Suprapubic skin (tissue), 4 donors: ENCODE measurements at regions not wholly inside any gene's neighbourhood (a gene's known extent, or its start where the extent isn't known, plus 50 kb on each side); places are given as distances from the start of the nearest gene placed in this dataset.
A peak's percentile ranks its signal among the peaks of the same experiment; 100 is the strongest.

Experiments
- DNase-seq, 2 donors: peaks; one replicate each; pipeline ENCODE4 v3.0.0-alpha.2; 2019; ENCODE audit warnings: low spot score in 2 of 2
- H3K27ac ChIP-seq: fragments of 200-600 bp; sonication (generic); one replicate; pipeline ENCODE4 v1.5.1; 2019
- H3K27me3 ChIP-seq: fragments of 200-600 bp; sonication (generic); one replicate; pipeline ENCODE4 v1.5.1; 2019
- H3K36me3 ChIP-seq: fragments of 200-600 bp; sonication (generic); one replicate; pipeline ENCODE4 v1.5.1; 2019
- H3K4me1 ChIP-seq: fragments of 200-600 bp; sonication (generic); one replicate; pipeline ENCODE4 v1.5.1; 2019
- H3K4me3 ChIP-seq: fragments of 200-600 bp; sonication (generic); one replicate; pipeline ENCODE4 v1.5.1; 2019; ENCODE audit warnings: mild to moderate bottlenecking
- H3K9me3 ChIP-seq: fragments of 200-600 bp; sonication (generic); one replicate; pipeline ENCODE4 v1.5.1; 2019
- EP300 ChIP-seq: sonication (generic); formaldehyde crosslinking; IDR thresholded peaks from one replicate; pipeline ENCODE4 v1.6.1; 2017; ENCODE audit warnings: antibody characterized with exemption
- POLR2A ChIP-seq, 2 donors: fragments of 450-650 bp; IDR thresholded peaks; one replicate each; pipeline ENCODE4 v1.6.1; 2017; ENCODE audit warnings: antibody characterized with exemption in 2 of 2, mild to moderate bottlenecking in 2 of 2, moderate library complexity in 2 of 2
- POLR2AphosphoS5 ChIP-seq, 3 donors: sonication (generic); formaldehyde crosslinking; IDR thresholded peaks; one replicate each; pipeline ENCODE4 v1.6.1; 2017; ENCODE audit warnings: antibody characterized with exemption in 3 of 3
- WGBS: methylation state at CpG from one replicate; pipeline ENCODE4 v1.1.5; 2018; 5-methylcytosine and 5-hydroxymethylcytosine counted together
- TF ChIP-seq, protein P1 (sequence below), 2 donors: fragments of 200-600 bp in 1 of 2; fragments of 450-650 bp in 1 of 2; sonication (generic) in 1 of 2; IDR thresholded peaks; one replicate each; pipeline ENCODE4 v1.5.1; 2016 to 2019; ENCODE audit warnings: antibody characterized with exemption in 2 of 2, mild to moderate bottlenecking in 1 of 2, moderate library complexity in 1 of 2

GRCh38 chr5:15007646-15008045, 136.1 kb upstream of the ANKH start:
- peak overlapping the region; percentile 70 for H3K27ac ChIP-seq
- TF ChIP-seq, protein P1, sequence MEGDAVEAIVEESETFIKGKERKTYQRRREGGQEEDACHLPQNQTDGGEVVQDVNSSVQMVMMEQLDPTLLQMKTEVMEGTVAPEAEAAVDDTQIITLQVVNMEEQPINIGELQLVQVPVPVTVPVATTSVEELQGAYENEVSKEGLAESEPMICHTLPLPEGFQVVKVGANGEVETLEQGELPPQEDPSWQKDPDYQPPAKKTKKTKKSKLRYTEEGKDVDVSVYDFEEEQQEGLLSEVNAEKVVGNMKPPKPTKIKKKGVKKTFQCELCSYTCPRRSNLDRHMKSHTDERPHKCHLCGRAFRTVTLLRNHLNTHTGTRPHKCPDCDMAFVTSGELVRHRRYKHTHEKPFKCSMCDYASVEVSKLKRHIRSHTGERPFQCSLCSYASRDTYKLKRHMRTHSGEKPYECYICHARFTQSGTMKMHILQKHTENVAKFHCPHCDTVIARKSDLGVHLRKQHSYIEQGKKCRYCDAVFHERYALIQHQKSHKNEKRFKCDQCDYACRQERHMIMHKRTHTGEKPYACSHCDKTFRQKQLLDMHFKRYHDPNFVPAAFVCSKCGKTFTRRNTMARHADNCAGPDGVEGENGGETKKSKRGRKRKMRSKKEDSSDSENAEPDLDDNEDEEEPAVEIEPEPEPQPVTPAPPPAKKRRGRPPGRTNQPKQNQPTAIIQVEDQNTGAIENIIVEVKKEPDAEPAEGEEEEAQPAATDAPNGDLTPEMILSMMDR (IDR thresholded peaks at IDR 0.05) = no peak
- TF ChIP-seq POLR2A (IDR thresholded peaks at IDR 0.05) = no peak
- no peak for TF ChIP-seq POLR2AphosphoS5 (IDR thresholded peaks at IDR 0.05)
- TF ChIP-seq EP300 = no peak

DNA sequence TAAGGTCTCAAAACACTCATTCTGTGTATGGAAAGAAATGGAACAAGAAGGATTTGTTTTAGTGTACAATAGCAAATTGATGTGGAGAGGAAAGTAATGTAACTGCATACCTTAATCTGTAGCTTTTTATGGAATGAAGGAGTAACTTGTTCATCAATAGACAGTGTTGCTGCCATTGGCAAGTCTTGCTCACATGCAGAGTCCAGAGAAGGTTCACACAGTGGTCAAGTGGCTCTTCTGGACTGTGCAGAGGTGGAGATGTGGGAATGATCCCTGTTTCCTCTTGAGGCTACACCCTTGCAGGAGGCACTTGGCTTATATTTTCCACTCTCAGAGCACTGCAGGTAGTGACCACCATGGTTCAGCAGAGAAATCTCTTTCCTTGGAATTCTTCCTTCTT, 132.9 kb upstream of the ANKH start:
- H3K27ac ChIP-seq = no peak overlapping the region
- H3K4me1 ChIP-seq = peaks cover 29% of the 10 kb centered on the region
- no peaks in the 10 kb centered on the region for H3K9me3 ChIP-seq
- no peak overlapping the region for H3K4me3 ChIP-seq
- no peak for DNase-seq
- no peaks in the 10 kb centered on the region for H3K27me3 ChIP-seq
- H3K36me3 ChIP-seq = no peaks in the 10 kb centered on the region
- TF ChIP-seq, protein P1 (IDR thresholded peaks at IDR 0.05) = no peak
- TF ChIP-seq POLR2AphosphoS5 (IDR thresholded peaks at IDR 0.05) (no peak), POLR2A (IDR thresholded peaks at IDR 0.05) (no peak), EP300 (no peak)

More at GRCh38 chr5:15007646-15008045, 136.1 kb upstream of the ANKH start:
- WGBS = 34% methylated on average over 4 of the region's 4 CpGs
- Histone ChIP-seq H3K36me3 (no peaks in the 10 kb centered on the region), H3K4me1 (peaks cover 36% of the 10 kb centered on the region), H3K27me3 (no peaks in the 10 kb centered on the region), H3K4me3 (no peak overlapping the region), H3K9me3 (no peaks in the 10 kb centered on the region)
- DNase-seq = no peak

GRCh38 chr5:15003511-15003920, 131.9 kb upstream of the ANKH start:
- Histone ChIP-seq H3K4me3 (no peak overlapping the region), H3K36me3 (no peaks in the 10 kb centered on the region), H3K4me1 (peaks cover 19% of the 10 kb centered on the region), H3K27me3 (no peaks in the 10 kb centered on the region), H3K27ac (no peak overlapping the region), H3K9me3 (no peaks in the 10 kb centered on the region)
- 48% methylated on average over 4 of the region's 4 CpGs for WGBS
- TF ChIP-seq POLR2AphosphoS5 (IDR thresholded peaks at IDR 0.05) = no peak
- TF ChIP-seq, protein P1 (IDR thresholded peaks at IDR 0.05) = peak; percentile 80 to 83
- DNase-seq = peak in 1 of 2 donors; percentile 67

DNA sequence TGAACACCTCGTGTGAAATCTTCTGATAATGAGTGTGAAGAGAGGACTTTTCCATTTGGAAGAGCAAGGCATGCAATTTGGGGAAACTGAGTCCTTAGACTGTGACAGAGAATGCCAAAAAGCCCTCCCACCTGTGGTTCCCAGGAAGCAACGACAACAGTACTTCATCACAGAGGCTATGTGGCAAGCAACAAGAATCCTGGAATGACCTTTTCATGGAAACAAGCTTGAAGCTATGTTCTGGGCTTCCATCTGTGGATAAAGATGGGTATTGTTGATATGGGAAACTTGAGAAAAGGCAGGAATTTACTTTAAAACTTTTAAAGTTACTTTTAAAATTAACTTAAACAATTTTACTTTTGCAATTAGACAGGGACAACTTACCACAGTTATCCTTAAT, 131.2 kb upstream of the ANKH start:
- Histone ChIP-seq H3K4me3 (no peak overlapping the region), H3K4me1 (peaks cover 12% of the 10 kb centered on the region), H3K36me3 (no peaks in the 10 kb centered on the region), H3K27ac (no peak overlapping the region), H3K9me3 (no peaks in the 10 kb centered on the region), H3K27me3 (no peaks in the 10 kb centered on the region)
- DNase-seq = no peak
- 49% methylated on average over 2 of the region's 2 CpGs for WGBS
- TF ChIP-seq, protein P1 (IDR thresholded peaks at IDR 0.05) = no peak
- TF ChIP-seq POLR2A (IDR thresholded peaks at IDR 0.05) = no peak
- no peak for TF ChIP-seq EP300
- TF ChIP-seq POLR2AphosphoS5 (IDR thresholded peaks at IDR 0.05) = no peak

GRCh38 chr5:15002173-15002572, 130.6 kb upstream of the ANKH start:
- no peak overlapping the region for H3K4me3 ChIP-seq
- H3K4me1 ChIP-seq = peaks cover 9% of the 10 kb centered on the region
- WGBS = 86% methylated on average over 10 of the region's 10 CpGs
- no peaks in the 10 kb centered on the region for H3K36me3 ChIP-seq
- H3K27me3 ChIP-seq = no peaks in the 10 kb centered on the region
- no peaks in the 10 kb centered on the region for H3K9me3 ChIP-seq
- H3K27ac ChIP-seq = no peak overlapping the region
- DNase-seq = no peak
- no peak for TF ChIP-seq EP300
- TF ChIP-seq, protein P1 (IDR thresholded peaks at IDR 0.05) = no peak
- TF ChIP-seq POLR2AphosphoS5 (IDR thresholded peaks at IDR 0.05) = no peak
- TF ChIP-seq POLR2A (IDR thresholded peaks at IDR 0.05) = no peak
